WERI-Rb-1 (cell line): ENCODE measurements at regions not wholly inside any gene's neighbourhood (a gene's known extent, or its start where the extent isn't known, plus 50 kb on each side); places are given as distances from the start of the nearest gene placed in this dataset.

Experiments
- DNase-seq: peaks from one replicate; pipeline ENCODE4 v3.0.0-alpha.2; 2020
- H3K27ac ChIP-seq: fragments of 250-450 bp; sonication (Bioruptor Pico); 2 replicates; pipeline ENCODE4 v1.5.1; 2020; ENCODE audit warnings: mild to moderate bottlenecking, moderate library complexity
- H3K27me3 ChIP-seq: fragments of 250-450 bp; sonication (Bioruptor Pico); 2 replicates; pipeline ENCODE4 v1.5.1; 2021; ENCODE audit warnings: mild to moderate bottlenecking, low read depth, moderate library complexity; ENCODE audit not compliant: insufficient read depth, severe bottlenecking
- H3K36me3 ChIP-seq: fragments of 250-450 bp; sonication (Bioruptor Pico); 2 replicates; pipeline ENCODE4 v1.5.1; 2020; ENCODE audit warnings: mild to moderate bottlenecking, moderate library complexity
- H3K4me3 ChIP-seq: 2 replicates; pipeline ENCODE4 v1.5.1; 2011; ENCODE audit warnings: low read depth, mild to moderate bottlenecking, control low read depth, low read length
- H3K9me3 ChIP-seq: fragments of 250-450 bp; sonication (Bioruptor Pico); 2 replicates; pipeline ENCODE4 v1.5.1; 2021; ENCODE audit warnings: mild to moderate bottlenecking, moderate library complexity; ENCODE audit not compliant: severe bottlenecking
- CTCF ChIP-seq: IDR thresholded peaks from 2 replicates; pipeline ENCODE4 v1.5.1; 2011; ENCODE audit warnings: low read depth, mild to moderate bottlenecking, control low read depth, inconsistent platforms, low read length

- Histone ChIP-seq H3K4me3 (no peak overlapping the region), H3K36me3 (no peaks in the 10 kb centered on the region), H3K9me3 (no peaks in the 10 kb centered on the region), H3K27ac (no peak overlapping the region), H3K27me3 (no peaks in the 10 kb centered on the region)
- DNase-seq, result no peak
- TF ChIP-seq CTCF, result no peak
Measured at GRCh38 chr5:57862942-57863341, 380.3 kb upstream of the ACTBL2 start.

- Histone ChIP-seq H3K36me3 (no peaks in the 10 kb centered on the region), H3K27ac (no peak overlapping the region), H3K27me3 (no peaks in the 10 kb centered on the region), H3K4me3 (no peak overlapping the region), H3K9me3 (no peaks in the 10 kb centered on the region)
- TF ChIP-seq CTCF, result no peak
- DNase-seq, result no peak
Measured at GRCh38 chr5:57862471-57862911, 379.9 kb upstream of the ACTBL2 start.

- H3K36me3 ChIP-seq, result no peaks in the 10 kb centered on the region
- no peak for DNase-seq
- H3K4me3 ChIP-seq, result no peak overlapping the region
- TF ChIP-seq CTCF, result no peak
- no peaks in the 10 kb centered on the region for H3K9me3 ChIP-seq
- H3K27me3 ChIP-seq, result no peaks in the 10 kb centered on the region
- no peak overlapping the region for H3K27ac ChIP-seq
Measured at GRCh38 chr5:57859626-57860025, 377.0 kb upstream of the ACTBL2 start.

GRCh38 chr5:57858905-57859304 lies 376.3 kb upstream of the ACTBL2 start:
- no peaks in the 10 kb centered on the region for H3K36me3 ChIP-seq
- H3K27me3 ChIP-seq, result no peaks in the 10 kb centered on the region
- no peak overlapping the region for H3K4me3 ChIP-seq
- H3K9me3 ChIP-seq, result no peaks in the 10 kb centered on the region
- no peak for TF ChIP-seq CTCF
- H3K27ac ChIP-seq, result no peak overlapping the region
- DNase-seq, result no peak

- Histone ChIP-seq H3K36me3 (no peaks in the 10 kb centered on the region), H3K27me3 (no peaks in the 10 kb centered on the region), H3K4me3 (no peak overlapping the region), H3K9me3 (no peaks in the 10 kb centered on the region), H3K27ac (no peak overlapping the region)
- TF ChIP-seq CTCF, result no peak
- DNase-seq, result no peak
Measured at GRCh38 chr5:57857696-57858095, 375.1 kb upstream of the ACTBL2 start.

GRCh38 chr5:57855831-57856230 lies 373.2 kb upstream of the ACTBL2 start:
- Histone ChIP-seq H3K9me3 (no peaks in the 10 kb centered on the region), H3K36me3 (no peaks in the 10 kb centered on the region), H3K27me3 (no peaks in the 10 kb centered on the region), H3K27ac (no peak overlapping the region), H3K4me3 (no peak overlapping the region)
- TF ChIP-seq CTCF, result no peak
- DNase-seq, result no peak
